Liver (tissue), 3 donors: ENCODE measurements at regions not wholly inside any gene's neighbourhood (a gene's known extent, or its start where the extent isn't known, plus 50 kb on each side); places are given as distances from the start of the nearest gene placed in this dataset.

Source experiments
- ATF3 ChIP-seq: IDR thresholded peaks from 2 replicates; pipeline ENCODE4 v1.6.1; 2016; ENCODE audit warnings: antibody characterized with exemption
- CTCF ChIP-seq: fragments of 150-350 bp; IDR thresholded peaks from 2 replicates; pipeline ENCODE4 v1.5.1; 2017; ENCODE audit warnings: improper control_type of control experiment, low read depth, low read length; ENCODE audit not compliant: missing input control
- EGR1 ChIP-seq, 2 donors: IDR thresholded peaks; 2 replicates each; pipeline ENCODE4 v1.6.1; 2016 to 2018; ENCODE audit warnings: antibody characterized with exemption in 2 of 2, low read depth in 2 of 2
- GABPA ChIP-seq, 2 donors: IDR thresholded peaks in 1 of 2; conservative IDR thresholded peaks in 1 of 2; 2 replicates each; pipeline ENCODE4 v1.6.1; 2016; ENCODE audit warnings: antibody characterized with exemption in 2 of 2, mild to moderate bottlenecking in 1 of 2, moderate library complexity in 1 of 2
- HNF4G ChIP-seq: IDR thresholded peaks from 2 replicates; pipeline ENCODE4 v1.6.1; 2016; ENCODE audit warnings: antibody characterized with exemption
- JUND ChIP-seq, 2 donors: IDR thresholded peaks; 2 replicates each; pipeline ENCODE4 v1.6.1; 2016; ENCODE audit warnings: antibody characterized with exemption in 2 of 2
- RAD21 ChIP-seq, 2 donors: IDR thresholded peaks; 2 replicates each; pipeline ENCODE4 v1.6.1; 2016; ENCODE audit warnings: antibody characterized with exemption in 2 of 2, mild to moderate bottlenecking in 2 of 2
- RXRA ChIP-seq, 2 donors: IDR thresholded peaks; 2 replicates each; pipeline ENCODE4 v1.6.1; 2017 to 2018; ENCODE audit warnings: antibody characterized with exemption in 2 of 2, mild to moderate bottlenecking in 1 of 2
- TAF1 ChIP-seq: conservative IDR thresholded peaks from 2 replicates; pipeline ENCODE4 v1.6.1; 2016; ENCODE audit warnings: antibody characterized with exemption, mild to moderate bottlenecking
- YY1 ChIP-seq: IDR thresholded peaks from 2 replicates; pipeline ENCODE4 v1.6.1; 2016; ENCODE audit warnings: antibody characterized with exemption, mild to moderate bottlenecking
- TF ChIP-seq, protein P1 (sequence below): IDR thresholded peaks from 2 replicates; pipeline ENCODE4 v1.6.1; 2016; ENCODE audit warnings: antibody characterized with exemption
- TF ChIP-seq, protein P2 (sequence below): IDR thresholded peaks from 2 replicates; pipeline ENCODE4 v1.6.1; 2016; ENCODE audit warnings: antibody characterized with exemption
- TF ChIP-seq, protein P3 (sequence below): IDR thresholded peaks from 2 replicates; pipeline ENCODE4 v1.6.1; 2016; ENCODE audit warnings: antibody characterized with exemption, mild to moderate bottlenecking
- donor health status: healthy.
- donor health status: healthy.

GRCh38 chr4:8775121-8775520, 96.5 kb downstream of the HMX1 start:
- TF ChIP-seq, protein P1, sequence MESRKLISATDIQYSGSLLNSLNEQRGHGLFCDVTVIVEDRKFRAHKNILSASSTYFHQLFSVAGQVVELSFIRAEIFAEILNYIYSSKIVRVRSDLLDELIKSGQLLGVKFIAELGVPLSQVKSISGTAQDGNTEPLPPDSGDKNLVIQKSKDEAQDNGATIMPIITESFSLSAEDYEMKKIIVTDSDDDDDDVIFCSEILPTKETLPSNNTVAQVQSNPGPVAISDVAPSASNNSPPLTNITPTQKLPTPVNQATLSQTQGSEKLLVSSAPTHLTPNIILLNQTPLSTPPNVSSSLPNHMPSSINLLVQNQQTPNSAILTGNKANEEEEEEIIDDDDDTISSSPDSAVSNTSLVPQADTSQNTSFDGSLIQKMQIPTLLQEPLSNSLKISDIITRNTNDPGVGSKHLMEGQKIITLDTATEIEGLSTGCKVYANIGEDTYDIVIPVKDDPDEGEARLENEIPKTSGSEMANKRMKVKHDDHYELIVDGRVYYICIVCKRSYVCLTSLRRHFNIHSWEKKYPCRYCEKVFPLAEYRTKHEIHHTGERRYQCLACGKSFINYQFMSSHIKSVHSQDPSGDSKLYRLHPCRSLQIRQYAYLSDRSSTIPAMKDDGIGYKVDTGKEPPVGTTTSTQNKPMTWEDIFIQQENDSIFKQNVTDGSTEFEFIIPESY: no peak
- TF ChIP-seq CTCF (no peak), RAD21 (IDR thresholded peaks at IDR 0.05) (no peak), RXRA (IDR thresholded peaks at IDR 0.05) (no peak), YY1 (no peak), TAF1 (no peak), ATF3 (no peak), EGR1 (IDR thresholded peaks at IDR 0.05; ENCODE audit: low read depth in 2 of 2) (no peak), GABPA (IDR thresholded peaks at IDR 0.05 in 1 of 2, conservative IDR thresholded peaks at IDR 0.05 in 1 of 2) (no peak), JUND (IDR thresholded peaks at IDR 0.05) (no peak), HNF4G (no peak)
- TF ChIP-seq, protein P2, sequence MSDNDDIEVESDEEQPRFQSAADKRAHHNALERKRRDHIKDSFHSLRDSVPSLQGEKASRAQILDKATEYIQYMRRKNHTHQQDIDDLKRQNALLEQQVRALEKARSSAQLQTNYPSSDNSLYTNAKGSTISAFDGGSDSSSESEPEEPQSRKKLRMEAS: no peak
- TF ChIP-seq, protein P3, sequence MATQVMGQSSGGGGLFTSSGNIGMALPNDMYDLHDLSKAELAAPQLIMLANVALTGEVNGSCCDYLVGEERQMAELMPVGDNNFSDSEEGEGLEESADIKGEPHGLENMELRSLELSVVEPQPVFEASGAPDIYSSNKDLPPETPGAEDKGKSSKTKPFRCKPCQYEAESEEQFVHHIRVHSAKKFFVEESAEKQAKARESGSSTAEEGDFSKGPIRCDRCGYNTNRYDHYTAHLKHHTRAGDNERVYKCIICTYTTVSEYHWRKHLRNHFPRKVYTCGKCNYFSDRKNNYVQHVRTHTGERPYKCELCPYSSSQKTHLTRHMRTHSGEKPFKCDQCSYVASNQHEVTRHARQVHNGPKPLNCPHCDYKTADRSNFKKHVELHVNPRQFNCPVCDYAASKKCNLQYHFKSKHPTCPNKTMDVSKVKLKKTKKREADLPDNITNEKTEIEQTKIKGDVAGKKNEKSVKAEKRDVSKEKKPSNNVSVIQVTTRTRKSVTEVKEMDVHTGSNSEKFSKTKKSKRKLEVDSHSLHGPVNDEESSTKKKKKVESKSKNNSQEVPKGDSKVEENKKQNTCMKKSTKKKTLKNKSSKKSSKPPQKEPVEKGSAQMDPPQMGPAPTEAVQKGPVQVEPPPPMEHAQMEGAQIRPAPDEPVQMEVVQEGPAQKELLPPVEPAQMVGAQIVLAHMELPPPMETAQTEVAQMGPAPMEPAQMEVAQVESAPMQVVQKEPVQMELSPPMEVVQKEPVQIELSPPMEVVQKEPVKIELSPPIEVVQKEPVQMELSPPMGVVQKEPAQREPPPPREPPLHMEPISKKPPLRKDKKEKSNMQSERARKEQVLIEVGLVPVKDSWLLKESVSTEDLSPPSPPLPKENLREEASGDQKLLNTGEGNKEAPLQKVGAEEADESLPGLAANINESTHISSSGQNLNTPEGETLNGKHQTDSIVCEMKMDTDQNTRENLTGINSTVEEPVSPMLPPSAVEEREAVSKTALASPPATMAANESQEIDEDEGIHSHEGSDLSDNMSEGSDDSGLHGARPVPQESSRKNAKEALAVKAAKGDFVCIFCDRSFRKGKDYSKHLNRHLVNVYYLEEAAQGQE: no peak
